GM23338 (cell line): ENCODE measurements at regions not wholly inside any gene's neighbourhood (a gene's known extent, or its start where the extent isn't known, plus 50 kb on each side); places are given as distances from the start of the nearest gene placed in this dataset.

Experiments
- ATAC-seq: fragments of 200-7000 bp; cut with Tn5 transposase; 3 replicates; pipeline ENCODE4 v1.9.1; 2020
- DNase-seq: peaks from one replicate; pipeline ENCODE4 v3.0.0-alpha.2; 2015; ENCODE audit warnings: low spot score
- H2AFZ ChIP-seq: fragments of 200-600 bp; sonication (generic); 2 replicates; pipeline ENCODE4 v1.8.0; 2016; ENCODE audit warnings: antibody characterized with exemption, mild to moderate bottlenecking, moderate library complexity
- H3F3A ChIP-seq: fragments of 200-600 bp; sonication (generic); replicated peaks from 2 replicates; pipeline ENCODE4 v1.8.0; 2017; ENCODE audit warnings: antibody characterized with exemption, mixed run types, low read depth
- H3K27ac ChIP-seq: fragments of 200-600 bp; sonication (generic); 2 replicates; pipeline ENCODE4 v1.6.1; 2016; ENCODE audit warnings: low read depth
- H3K27me3 ChIP-seq: fragments of 200-600 bp; sonication (generic); 2 replicates; pipeline ENCODE4 v1.8.0; 2016; ENCODE audit warnings: mild to moderate bottlenecking, mixed run types, moderate library complexity; ENCODE audit not compliant: insufficient read depth
- H3K36me3 ChIP-seq: fragments of 200-600 bp; sonication (generic); 2 replicates; pipeline ENCODE4 v1.8.0; 2016; ENCODE audit warnings: mild to moderate bottlenecking; ENCODE audit not compliant: insufficient read depth
- H3K4me1 ChIP-seq: fragments of 200-600 bp; sonication (generic); 2 replicates; pipeline ENCODE4 v1.8.0; 2016; ENCODE audit warnings: mild to moderate bottlenecking, moderate library complexity; ENCODE audit not compliant: insufficient read depth
- H3K4me2 ChIP-seq: fragments of 200-600 bp; sonication (generic); 2 replicates; pipeline ENCODE4 v1.7.1; 2017; ENCODE audit warnings: mixed run types
- H3K4me3 ChIP-seq: fragments of 200-600 bp; sonication (generic); 2 replicates; pipeline ENCODE4 v1.6.1; 2016; ENCODE audit warnings: mixed run types
- H3K79me2 ChIP-seq: fragments of 200-600 bp; sonication (generic); replicated peaks from 2 replicates; pipeline ENCODE4 v1.8.0; 2017; ENCODE audit warnings: mild to moderate bottlenecking; ENCODE audit not compliant: insufficient read depth
- H3K9me2 ChIP-seq: fragments of 200-600 bp; sonication (generic); 2 replicates; pipeline ENCODE4 v1.8.0; 2017; ENCODE audit not compliant: insufficient read depth
- H4K20me1 ChIP-seq: fragments of 200-600 bp; sonication (generic); replicated peaks from 2 replicates; pipeline ENCODE4 v1.8.0; 2017; ENCODE audit warnings: mild to moderate bottlenecking; ENCODE audit not compliant: insufficient read depth
- H3K27ac Mint-ChIP-seq: 2 replicates; pipeline ENCODE4 v1.8.0; 2020; ENCODE audit warnings: inconsistent platforms, mild to moderate bottlenecking, moderate library complexity, mixed read lengths
- H3K27me3 Mint-ChIP-seq: 3 replicates; pipeline ENCODE4 v1.8.0; 2022; ENCODE audit warnings: low read depth, mild to moderate bottlenecking, moderate library complexity, mixed read lengths, inconsistent platforms; ENCODE audit not compliant: insufficient read depth, poor library complexity
- H3K36me3 Mint-ChIP-seq: 3 replicates; pipeline ENCODE4 v1.8.0; 2021; ENCODE audit warnings: low read depth, mild to moderate bottlenecking, inconsistent platforms, moderate library complexity, mixed read lengths
- H3K4me1 Mint-ChIP-seq: 3 replicates; pipeline ENCODE4 v1.8.0; 2020; ENCODE audit warnings: mild to moderate bottlenecking, inconsistent platforms, mixed read lengths
- H3K4me3 Mint-ChIP-seq: 3 replicates; pipeline ENCODE4 v1.8.0; 2021; ENCODE audit warnings: moderate library complexity, mild to moderate bottlenecking, inconsistent platforms, mixed read lengths
- H3K9me3 Mint-ChIP-seq: 3 replicates; pipeline ENCODE4 v1.8.0; 2020; ENCODE audit warnings: moderate library complexity, mild to moderate bottlenecking, inconsistent platforms, mixed read lengths
- EZH2 ChIP-seq: fragments of 200-600 bp; sonication (generic); IDR thresholded peaks from one replicate; pipeline ENCODE4 v1.8.0; 2017; ENCODE audit warnings: antibody characterized with exemption, mild to moderate bottlenecking, low read depth; ENCODE audit not compliant: unreplicated experiment
- JUNB ChIP-seq: IDR thresholded peaks from one replicate; pipeline ENCODE4 v1.6.1; 2016; ENCODE audit warnings: antibody characterized with exemption; ENCODE audit not compliant: unreplicated experiment
- STAT1 ChIP-seq: IDR thresholded peaks from one replicate; pipeline ENCODE4 v1.6.1; 2016; ENCODE audit warnings: antibody characterized with exemption; ENCODE audit not compliant: unreplicated experiment
- ZNF114 ChIP-seq: fragments of 250-450 bp; sonication (Bioruptor Pico); IDR thresholded peaks from 2 replicates; pipeline ENCODE4 v1.5.0; 2020; ENCODE audit warnings: mild to moderate bottlenecking, moderate library complexity
- ZNF331 ChIP-seq: fragments of 250-450 bp; sonication (Bioruptor Pico); IDR thresholded peaks from 2 replicates; pipeline ENCODE4 v1.5.0; 2020; ENCODE audit warnings: low read depth, mild to moderate bottlenecking, moderate library complexity
- ZNF462 ChIP-seq: fragments of 250-450 bp; sonication (Bioruptor Pico); IDR thresholded peaks from 2 replicates; pipeline ENCODE4 v1.5.0; 2020; ENCODE audit warnings: mild to moderate bottlenecking, moderate library complexity
- TF ChIP-seq, protein P1 (sequence below), 2 experiments: fragments of 200-600 bp in 1 of 2; sonication (generic) in 1 of 2; conservative IDR thresholded peaks; 2 replicates each; pipeline versions ENCODE4 v1.5.1 to v1.6.1; 2016 to 2017; ENCODE audit warnings: antibody characterized with exemption in 2 of 2, low read depth in 2 of 2, mild to moderate bottlenecking in 2 of 2, moderate library complexity in 1 of 2

DNA sequence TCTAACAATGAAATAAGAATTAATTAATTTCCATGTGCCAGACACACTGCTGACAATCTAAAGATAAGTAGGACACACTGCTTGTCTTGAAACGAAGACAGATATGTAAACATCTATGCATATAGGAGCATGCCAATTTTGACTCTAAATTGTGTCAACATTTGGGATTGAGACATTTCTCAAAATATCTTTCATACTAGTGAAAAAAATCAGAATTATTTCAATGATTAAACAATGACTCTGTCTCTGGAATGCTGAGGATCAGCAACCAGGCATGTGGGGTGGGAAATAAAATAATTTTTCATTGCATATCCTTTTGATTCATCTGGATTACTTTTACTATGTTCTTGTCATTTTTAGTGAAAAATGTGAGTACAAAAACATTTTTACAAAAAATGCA, 262.6 kb upstream of the SYT4 start (continued):
- TF ChIP-seq ZNF462 (CRISPR knock-in tag), result no peak

GRCh38 chr18:43542016-43542415, 264.7 kb upstream of the SYT4 start:
- Histone ChIP-seq H3K27me3 (no peaks in the 10 kb centered on the region), H3K27ac (no peak overlapping the region), H2AFZ (no peak overlapping the region), H3K4me2 (no peak overlapping the region), H3F3A (no peaks in the 10 kb centered on the region), H3K9me2 (no peaks in the 10 kb centered on the region), H3K79me2 (no peaks in the 10 kb centered on the region), H4K20me1 (no peaks in the 10 kb centered on the region), H3K4me3 (no peak overlapping the region), H3K36me3 (no peaks in the 10 kb centered on the region), H3K4me1 (no peaks in the 10 kb centered on the region)
- Mint-ChIP-seq H3K36me3 (no peaks in the 10 kb centered on the region), H3K27me3 (no peaks in the 10 kb centered on the region), H3K27ac (no peak overlapping the region), H3K9me3 (peaks cover 7% of the 10 kb centered on the region; the same call in 2 of the 3 replicates), H3K4me3 (no peak overlapping the region), H3K4me1 (no peaks in the 10 kb centered on the region)
- ATAC-seq (no peak), DNase-seq (no peak)
- TF ChIP-seq JUNB, result no peak
- no peak for TF ChIP-seq EZH2
- TF ChIP-seq, protein P1, sequence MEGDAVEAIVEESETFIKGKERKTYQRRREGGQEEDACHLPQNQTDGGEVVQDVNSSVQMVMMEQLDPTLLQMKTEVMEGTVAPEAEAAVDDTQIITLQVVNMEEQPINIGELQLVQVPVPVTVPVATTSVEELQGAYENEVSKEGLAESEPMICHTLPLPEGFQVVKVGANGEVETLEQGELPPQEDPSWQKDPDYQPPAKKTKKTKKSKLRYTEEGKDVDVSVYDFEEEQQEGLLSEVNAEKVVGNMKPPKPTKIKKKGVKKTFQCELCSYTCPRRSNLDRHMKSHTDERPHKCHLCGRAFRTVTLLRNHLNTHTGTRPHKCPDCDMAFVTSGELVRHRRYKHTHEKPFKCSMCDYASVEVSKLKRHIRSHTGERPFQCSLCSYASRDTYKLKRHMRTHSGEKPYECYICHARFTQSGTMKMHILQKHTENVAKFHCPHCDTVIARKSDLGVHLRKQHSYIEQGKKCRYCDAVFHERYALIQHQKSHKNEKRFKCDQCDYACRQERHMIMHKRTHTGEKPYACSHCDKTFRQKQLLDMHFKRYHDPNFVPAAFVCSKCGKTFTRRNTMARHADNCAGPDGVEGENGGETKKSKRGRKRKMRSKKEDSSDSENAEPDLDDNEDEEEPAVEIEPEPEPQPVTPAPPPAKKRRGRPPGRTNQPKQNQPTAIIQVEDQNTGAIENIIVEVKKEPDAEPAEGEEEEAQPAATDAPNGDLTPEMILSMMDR (conservative IDR thresholded peaks at IDR 0.05; ENCODE audit: low read depth in 2 of 2), result no peak
- TF ChIP-seq ZNF462 (CRISPR knock-in tag), result no peak
- TF ChIP-seq ZNF114 (CRISPR knock-in tag), result no peak
- TF ChIP-seq STAT1, result no peak
- TF ChIP-seq ZNF331, result no peak
